ENCODE measurements at regions not wholly inside any gene's neighbourhood (a gene's known extent, or its start where the extent isn't known, plus 50 kb on each side); places are given as distances from the start of the nearest gene placed in this dataset.

GRCh38 chr3:164208821-164209220 lies 869.5 kb downstream of the SI start:
- Histone ChIP-seq H3K4me3 (ENCODE audit: low read depth in 2 of 2, low read length in 1 of 2) (no peak overlapping the region), H3F3A (replicated peaks; ENCODE audit: insufficient read depth) (no peaks in the 10 kb centered on the region), H2AFZ (ENCODE audit: low read depth) (no peak overlapping the region), H3K79me2 (ENCODE audit: insufficient read depth) (no peaks in the 10 kb centered on the region), H3K9me3 (no peaks in the 10 kb centered on the region), H3K36me3 (replicated peaks in 1 of 2; ENCODE audit: control insufficient read depth in 1 of 2, insufficient read depth in 2 of 2, low read length in 1 of 2) (no peaks in the 10 kb centered on the region), H3K27me3 (ENCODE audit: insufficient read depth) (no peaks in the 10 kb centered on the region), H3K9me2 (no peaks in the 10 kb centered on the region), H3K9ac (no peak overlapping the region), H3K4me2 (no peak overlapping the region), H3K27ac (ENCODE audit: low read depth in 2 of 2, low read length in 1 of 2) (no peak overlapping the region), H3K4me1 (ENCODE audit: control insufficient read depth in 1 of 2, insufficient read depth in 2 of 2, low read depth in 1 of 2, low read length in 1 of 2) (no peaks in the 10 kb centered on the region; a peak in 1 of 4 replicates), H4K20me1 (ENCODE audit: insufficient read depth) (no peaks in the 10 kb centered on the region)
- 33% methylated on average over 2 of the region's 2 CpGs for WGBS (ENCODE audit: low lambda C conversion rate)
- TF ChIP-seq MAX (IDR thresholded peaks at IDR 0.05; ENCODE audit: low read depth) (no peak), JUND (IDR thresholded peaks at IDR 0.05) (no peak)
- no peak for DNase-seq
- ChIA-PET CTCF (interaction anchor here (1.5 kb wide), 1 partner anchor 18 kb away, joined by 3 read pairs; no protein-coding TSS in a partner anchor), POLR2A (no interaction called here)

- Histone ChIP-seq H3K9me2 (no peaks in the 10 kb centered on the region), H3K27me3 (ENCODE audit: insufficient read depth) (no peaks in the 10 kb centered on the region), H3K4me2 (no peak overlapping the region), H3K4me3 (ENCODE audit: low read depth in 2 of 2, low read length in 1 of 2) (no peak overlapping the region), H4K20me1 (ENCODE audit: insufficient read depth) (no peaks in the 10 kb centered on the region), H3K79me2 (ENCODE audit: insufficient read depth) (no peaks in the 10 kb centered on the region), H3F3A (replicated peaks; ENCODE audit: insufficient read depth) (no peaks in the 10 kb centered on the region), H3K9me3 (no peaks in the 10 kb centered on the region), H2AFZ (ENCODE audit: low read depth) (no peak overlapping the region), H3K27ac (ENCODE audit: low read depth in 2 of 2, low read length in 1 of 2) (no peak overlapping the region), H3K36me3 (replicated peaks in 1 of 2; ENCODE audit: control insufficient read depth in 1 of 2, insufficient read depth in 2 of 2, low read length in 1 of 2) (no peaks in the 10 kb centered on the region), H3K9ac (no peak overlapping the region), H3K4me1 (ENCODE audit: control insufficient read depth in 1 of 2, insufficient read depth in 2 of 2, low read depth in 1 of 2, low read length in 1 of 2) (no peaks in the 10 kb centered on the region; a peak in 1 of 4 replicates)
- ChIA-PET POLR2A (no interaction called here), CTCF (no interaction called here)
- 9% methylated on average over 2 of the region's 2 CpGs for WGBS (ENCODE audit: low lambda C conversion rate)
- no peak for DNase-seq
- TF ChIP-seq FOXJ3 (CRISPR knock-in tag; IDR thresholded peaks at IDR 0.05) (no peak), NRF1 (IDR thresholded peaks at IDR 0.05; ENCODE audit: low read depth, low read length) (no peak), RCOR1 (IDR thresholded peaks at IDR 0.05; ENCODE audit: low read length) (no peak), CTCF (IDR thresholded peaks at IDR 0.05) (no peak), GABPA (IDR thresholded peaks at IDR 0.05; ENCODE audit: low read depth) (no peak), EP300 (IDR thresholded peaks at IDR 0.05; ENCODE audit: borderline replicate concordance in 1 of 2, low read depth in 1 of 2, low read length in 1 of 2) (no peak), MAX (IDR thresholded peaks at IDR 0.05; ENCODE audit: low read depth) (no peak), POLR2AphosphoS5 (IDR thresholded peaks at IDR 0.05; ENCODE audit: low read depth, low read length) (no peak), RXRA (IDR thresholded peaks at IDR 0.05; ENCODE audit: borderline replicate concordance, low read depth) (no peak), USF1 (IDR thresholded peaks at IDR 0.05; ENCODE audit: borderline replicate concordance, low read depth) (no peak), FOSL2 (IDR thresholded peaks at IDR 0.05; ENCODE audit: borderline replicate concordance, low read depth) (no peak), TEAD4 (IDR thresholded peaks at IDR 0.05; ENCODE audit: borderline replicate concordance, insufficient read depth) (no peak), ELF1 (IDR thresholded peaks at IDR 0.05) (no peak), REST (IDR thresholded peaks at IDR 0.05; ENCODE audit: low read depth, low read length) (no peak), JUND (IDR thresholded peaks at IDR 0.05) (no peak), RFX5 (IDR thresholded peaks at IDR 0.05; ENCODE audit: low read length) (no peak), FOXM1 (IDR thresholded peaks at IDR 0.05; ENCODE audit: low read depth) (no peak), CHD2 (IDR thresholded peaks at IDR 0.05; ENCODE audit: low read length, partially characterized antibody) (no peak)
Observed at GRCh38 chr3:164208048-164208447, 870.2 kb downstream of the SI start.

Measured in SK-N-SH (cell line).